T-helper 1 cell (primary cell): ENCODE measurements at regions not wholly inside any gene's neighbourhood (a gene's known extent, or its start where the extent isn't known, plus 50 kb on each side); places are given as distances from the start of the nearest gene placed in this dataset.

Experiments used
- DNase-seq, 5 donors: peaks; one replicate each; pipeline ENCODE4 v3.0.0-alpha.2; 2012 to 2020

- DNase-seq, result no peak
These were observed 139.6 kb upstream of the UNC5B start for GRCh38 chr10:71072823-71073210.

GRCh38 chr10:71073451-71074175 lies 138.8 kb upstream of the UNC5B start:
- peak in 1 of 5 donors; percentile 2 for DNase-seq

- DNase-seq, result no peak
These were observed 138.1 kb upstream of the UNC5B start for GRCh38 chr10:71074176-71074755.

- DNase-seq, result no peak
These were observed 137.1 kb upstream of the UNC5B start for GRCh38 chr10:71075086-71075758.

GRCh38 chr10:71075759-71076472 lies 136.5 kb upstream of the UNC5B start:
- DNase-seq, result no peak

GRCh38 chr10:71076473-71077142 lies 135.8 kb upstream of the UNC5B start:
- no peak for DNase-seq

GRCh38 chr10:71077143-71077581 lies 135.2 kb upstream of the UNC5B start:
- no peak for DNase-seq

GRCh38 chr10:71077796-71078453 lies 134.4 kb upstream of the UNC5B start:
- no peak for DNase-seq

- no peak for DNase-seq
These were observed 133.8 kb upstream of the UNC5B start for GRCh38 chr10:71078454-71079145.

GRCh38 chr10:71079761-71080380 lies 132.5 kb upstream of the UNC5B start:
- DNase-seq, result no peak

- DNase-seq, result no peak
These were observed 131.8 kb upstream of the UNC5B start for GRCh38 chr10:71080381-71081228.

GRCh38 chr10:71081229-71081560 lies 131.2 kb upstream of the UNC5B start:
- DNase-seq, result no peak

- no peak for DNase-seq
These were observed 130.5 kb upstream of the UNC5B start for GRCh38 chr10:71081912-71082311.

- no peak for DNase-seq
These were observed 129.2 kb upstream of the UNC5B start for GRCh38 chr10:71082960-71083715.

GRCh38 chr10:71083716-71083975 lies 128.7 kb upstream of the UNC5B start:
- no peak for DNase-seq

- no peak for DNase-seq
These were observed 128.1 kb upstream of the UNC5B start for GRCh38 chr10:71084061-71084817.

GRCh38 chr10:71084818-71085126 lies 127.6 kb upstream of the UNC5B start:
- DNase-seq, result no peak

- DNase-seq, result no peak
These were observed 126.5 kb upstream of the UNC5B start for GRCh38 chr10:71085689-71086438.
